Pancreas (tissue), 10 donors: ENCODE measurements at regions not wholly inside any gene's neighbourhood (a gene's known extent, or its start where the extent isn't known, plus 50 kb on each side); places are given as distances from the start of the nearest gene placed in this dataset.

Experiments used
- ATAC-seq, 4 donors: fragments of 200-7000 bp; cut with Tn5 transposase; one replicate each; pipeline versions ENCODE4 v1.8.0 to v1.9.1; 2020; ENCODE audit warnings: mild to moderate bottlenecking in 4 of 4, moderate library complexity in 4 of 4
- DNase-seq, 6 donors: peaks; one replicate each; pipeline ENCODE4 v3.0.0-alpha.2; 2020
- FAIRE-seq: peaks from 2 replicates; lab custom pipeline; 2012; peaks lifted over from hg19 to GRCh38; lab: Jason Lieb, UNC
- H3K27ac ChIP-seq, 4 donors: fragments of 200-600 bp; sonication (generic); 1 replicate in 3 of 4; 2 replicates in 1 of 4; pipeline versions ENCODE4 v1.5.0 to v1.8.0; 2020
- H3K27me3 ChIP-seq, 4 donors: fragments of 200-600 bp; one replicate each; pipeline ENCODE4 v1.8.0; 2021
- H3K36me3 ChIP-seq, 3 donors: fragments of 200-600 bp; sonication (generic) in 1 of 3; one replicate each; pipeline versions ENCODE4 v1.5.0 to v1.8.0; 2020 to 2021
- H3K4me1 ChIP-seq, 3 donors: fragments of 200-600 bp; one replicate each; pipeline ENCODE4 v1.8.0; 2021
- H3K4me3 ChIP-seq, 4 donors: fragments of 200-600 bp; sonication (generic) in 2 of 4; one replicate each; pipeline versions ENCODE4 v1.5.0 to v1.8.0; 2020 to 2021
- H3K9me3 ChIP-seq, 4 donors: fragments of 200-600 bp; one replicate each; pipeline ENCODE4 v1.8.0; 2021
- CTCF ChIP-seq, 4 donors: fragments of 200-600 bp; sonication (generic) in 3 of 4; IDR thresholded peaks; one replicate each; pipeline versions ENCODE4 v1.5.0 to v1.8.0; 2021; ENCODE audit warnings: antibody characterized with exemption in 4 of 4
- WGBS, 2 donors: extraction: QIAGEN DNeasy Blood & Tissue Kit; methylation state at CpG; one replicate each; pipeline ENCODE4 v1.1.7; 2013; 5-methylcytosine and 5-hydroxymethylcytosine counted together
- intact Hi-C, 3 donors: fragments of 100-400 bp; cut with DNase I; formaldehyde crosslinking; loops; one replicate each; pipeline versions ENCODE4 v1.11.1 to v1.14.2; 2022
- donor health status: healthy with polysubstance abuse.
- donor health status: DM: no; HTN: no; CAD: no; lungs with moderate emphysema.
- donor health status: DM: no; HTN: no; CAD: no.
- donor health status: control.
- donor health status: control.
- donor health status: Bipolar disorder and iron deficiency.
- donor health status: DM: yes; HTN: yes; CAD: no.
- donor health status: DM: no; HTN: no; CAD: no.
- donor health status: DM: no; HTN: no; CAD: no.
- donor health status: DM: yes; HTN: yes; CAD: no.

- WGBS, 2 donors = 87 to 88% methylated on average over 3 of the region's 3 CpGs
- Histone ChIP-seq H3K4me3 (no peak overlapping the region), H3K27ac (no peak overlapping the region), H3K27me3 (no peaks in the 10 kb centered on the region), H3K4me1 (no peaks in the 10 kb centered on the region), H3K9me3 (no peaks in the 10 kb centered on the region), H3K36me3 (no peaks in the 10 kb centered on the region)
- no peak for ATAC-seq
- TF ChIP-seq CTCF (IDR thresholded peaks at IDR 0.05) = no peak
- intact Hi-C loops = loop anchor here in 1 of 3 donors (10.0 kb wide), 1 partner anchor 373 kb away; no protein-coding TSS in a partner anchor
- DNase-seq = no peak
- FAIRE-seq = no peak
These were observed 75.5 kb upstream of the CD2AP start for GRCh38 chr6:47402081-47402480.

GRCh38 chr6:47403056-47403455 is 74.5 kb upstream of the CD2AP start:
- TF ChIP-seq CTCF (IDR thresholded peaks at IDR 0.05) = no peak
- intact Hi-C loops = loop anchor here in 1 of 3 donors (10.0 kb wide), 1 partner anchor 372 kb away; no protein-coding TSS in a partner anchor

GRCh38 chr6:47403801-47404200 is 73.8 kb upstream of the CD2AP start:
- DNase-seq (no peak), FAIRE-seq (no peak), ATAC-seq (peak in 3 of 4 donors; percentile 65 to 80 (median 68))
- TF ChIP-seq CTCF (IDR thresholded peaks at IDR 0.05) = no peak
- H3K9me3 ChIP-seq = no peaks in the 10 kb centered on the region
- no peaks in the 10 kb centered on the region for H3K4me1 ChIP-seq
- H3K27ac ChIP-seq = no peak overlapping the region
- H3K4me3 ChIP-seq = no peak overlapping the region
- no peaks in the 10 kb centered on the region for H3K36me3 ChIP-seq
- no peaks in the 10 kb centered on the region for H3K27me3 ChIP-seq
- 23 to 28% methylated on average over 2 of the region's 2 CpGs for WGBS, 2 donors
- intact Hi-C loops = loop anchor here in 1 of 3 donors (10.0 kb wide), 1 partner anchor 371 kb away; no protein-coding TSS in a partner anchor

More at GRCh38 chr6:47403056-47403455, 74.5 kb upstream of the CD2AP start:
- Histone ChIP-seq H3K27me3 (no peaks in the 10 kb centered on the region), H3K27ac (no peak overlapping the region), H3K9me3 (no peaks in the 10 kb centered on the region), H3K4me3 (no peak overlapping the region), H3K4me1 (no peaks in the 10 kb centered on the region), H3K36me3 (no peaks in the 10 kb centered on the region)
- FAIRE-seq (no peak), DNase-seq (no peak), ATAC-seq (no peak)
- WGBS, 2 donors = 92 to 95% methylated on average over 2 of the region's 2 CpGs

GRCh38 chr6:47404435-47404834 is 73.2 kb upstream of the CD2AP start:
- no peaks in the 10 kb centered on the region for H3K9me3 ChIP-seq
- 84 to 89% methylated on average over 4 of the region's 4 CpGs for WGBS, 2 donors
- DNase-seq (no peak), FAIRE-seq (no peak), ATAC-seq (no peak)
- TF ChIP-seq CTCF (IDR thresholded peaks at IDR 0.05) = no peak
- no peaks in the 10 kb centered on the region for H3K27me3 ChIP-seq
- intact Hi-C loops = loop anchor here in 1 of 3 donors (10.0 kb wide), 1 partner anchor 370 kb away; no protein-coding TSS in a partner anchor
- H3K4me3 ChIP-seq = no peak overlapping the region
- H3K36me3 ChIP-seq = no peaks in the 10 kb centered on the region
- no peaks in the 10 kb centered on the region for H3K4me1 ChIP-seq
- H3K27ac ChIP-seq = no peak overlapping the region

GRCh38 chr6:47405273-47405672 is 72.3 kb upstream of the CD2AP start:
- TF ChIP-seq CTCF (IDR thresholded peaks at IDR 0.05) = no peak
- Histone ChIP-seq H3K4me3 (no peak overlapping the region), H3K4me1 (no peaks in the 10 kb centered on the region), H3K27me3 (no peaks in the 10 kb centered on the region), H3K9me3 (no peaks in the 10 kb centered on the region), H3K36me3 (no peaks in the 10 kb centered on the region), H3K27ac (peak overlapping the region in 1 of 4 donors; percentile 5)
- ATAC-seq (no peak), FAIRE-seq (no peak), DNase-seq (no peak)
- 49 to 50% methylated on average over 5 of the region's 5 CpGs for WGBS, 2 donors
- intact Hi-C loops = loop anchor here in 1 of 3 donors (10.0 kb wide), 1 partner anchor 370 kb away; no protein-coding TSS in a partner anchor
